Upper lobe of left lung (tissue), 6 donors: ENCODE measurements at regions not wholly inside any gene's neighbourhood (a gene's known extent, or its start where the extent isn't known, plus 50 kb on each side); places are given as distances from the start of the nearest gene placed in this dataset.

Experiments
- ATAC-seq, 2 donors: fragments of 200-7000 bp; cut with Tn5 transposase; one replicate each; pipeline ENCODE4 v1.9.1; 2022; ENCODE audit warnings: mild to moderate bottlenecking in 2 of 2, moderate library complexity in 2 of 2; ENCODE audit not compliant: low FRiP score in 2 of 2
- DNase-seq, 2 donors: peaks; one replicate each; pipeline ENCODE4 v3.0.0-alpha.2; 2019 to 2020
- H3K27ac ChIP-seq, 4 donors: fragments of 200-600 bp; sonication (generic); one replicate each; pipeline ENCODE4 v1.5.1; 2016 to 2019
- H3K27me3 ChIP-seq, 4 donors: fragments of 200-600 bp; sonication (generic); one replicate each; pipeline ENCODE4 v1.5.1; 2017 to 2019
- H3K36me3 ChIP-seq, 4 donors: fragments of 200-600 bp; sonication (generic); one replicate each; pipeline ENCODE4 v1.5.1; 2016 to 2019
- H3K4me1 ChIP-seq, 4 donors: fragments of 200-600 bp; sonication (generic); one replicate each; pipeline ENCODE4 v1.5.1; 2018 to 2019
- H3K4me3 ChIP-seq, 4 donors: fragments of 200-600 bp; sonication (generic); one replicate each; pipeline ENCODE4 v1.5.1; 2017 to 2019; ENCODE audit warnings: mild to moderate bottlenecking in 2 of 4, moderate library complexity in 1 of 4
- H3K9me3 ChIP-seq, 4 donors: fragments of 200-600 bp; sonication (generic); one replicate each; pipeline ENCODE4 v1.5.1; 2018 to 2019
- CTCF ChIP-seq, 6 experiments: fragments of 450-650 bp in 4 of 6; fragments of 200-600 bp in 2 of 6; sonication (generic) in 2 of 6; IDR thresholded peaks; one replicate each; pipeline ENCODE4 v1.5.1; 2016 to 2019; ENCODE audit warnings: antibody characterized with exemption in 6 of 6
- EP300 ChIP-seq, 4 donors: sonication (generic); formaldehyde crosslinking; IDR thresholded peaks; one replicate each; pipeline ENCODE4 v1.5.1; 2017; ENCODE audit warnings: antibody characterized with exemption in 4 of 4, control low read depth in 2 of 4
- POLR2A ChIP-seq, 4 donors: fragments of 450-650 bp; IDR thresholded peaks; one replicate each; pipeline ENCODE4 v1.5.1; 2016 to 2017; ENCODE audit warnings: antibody characterized with exemption in 4 of 4, mild to moderate bottlenecking in 2 of 4
- POLR2AphosphoS5 ChIP-seq, 2 donors: sonication (generic); formaldehyde crosslinking; IDR thresholded peaks; one replicate each; pipeline ENCODE4 v1.5.1; 2017; ENCODE audit warnings: antibody characterized with exemption in 2 of 2
- WGBS, 2 donors: methylation state at CpG; one replicate each; pipeline ENCODE4 v1.1.5; 2017 to 2018; 5-methylcytosine and 5-hydroxymethylcytosine counted together
- donor health status: DM: no; HTN: no; CAD: no; lungs with moderate emphysema.
- donor health status: DM: no; HTN: yes; CAD: no; lungs with severe emphysema.

- 89 to 95% methylated on average over 5 of the region's 5 CpGs for WGBS, 2 donors
- Histone ChIP-seq H3K4me3 (peak overlapping the region; percentile 42 to 63 (median 58)), H3K4me1 (peaks cover 6 to 18% (median 10%) of the 10 kb centered on the region in 4 donors), H3K36me3 (no peaks in the 10 kb centered on the region), H3K27me3 (no peaks in the 10 kb centered on the region), H3K9me3 (no peaks in the 10 kb centered on the region), H3K27ac (peak overlapping the region in 3 of 4 donors; percentile 77 to 84 (median 81))
- TF ChIP-seq POLR2AphosphoS5 (IDR thresholded peaks at IDR 0.05) (no peak), POLR2A (IDR thresholded peaks at IDR 0.05) (no peak), CTCF (IDR thresholded peaks at IDR 0.05) (no peak), EP300 (IDR thresholded peaks at IDR 0.05) (no peak)
- no peak for ATAC-seq
- no peak for DNase-seq
These were observed 98.6 kb downstream of the INSIG2 start for GRCh38 chr2:118186858-118187254.

DNA sequence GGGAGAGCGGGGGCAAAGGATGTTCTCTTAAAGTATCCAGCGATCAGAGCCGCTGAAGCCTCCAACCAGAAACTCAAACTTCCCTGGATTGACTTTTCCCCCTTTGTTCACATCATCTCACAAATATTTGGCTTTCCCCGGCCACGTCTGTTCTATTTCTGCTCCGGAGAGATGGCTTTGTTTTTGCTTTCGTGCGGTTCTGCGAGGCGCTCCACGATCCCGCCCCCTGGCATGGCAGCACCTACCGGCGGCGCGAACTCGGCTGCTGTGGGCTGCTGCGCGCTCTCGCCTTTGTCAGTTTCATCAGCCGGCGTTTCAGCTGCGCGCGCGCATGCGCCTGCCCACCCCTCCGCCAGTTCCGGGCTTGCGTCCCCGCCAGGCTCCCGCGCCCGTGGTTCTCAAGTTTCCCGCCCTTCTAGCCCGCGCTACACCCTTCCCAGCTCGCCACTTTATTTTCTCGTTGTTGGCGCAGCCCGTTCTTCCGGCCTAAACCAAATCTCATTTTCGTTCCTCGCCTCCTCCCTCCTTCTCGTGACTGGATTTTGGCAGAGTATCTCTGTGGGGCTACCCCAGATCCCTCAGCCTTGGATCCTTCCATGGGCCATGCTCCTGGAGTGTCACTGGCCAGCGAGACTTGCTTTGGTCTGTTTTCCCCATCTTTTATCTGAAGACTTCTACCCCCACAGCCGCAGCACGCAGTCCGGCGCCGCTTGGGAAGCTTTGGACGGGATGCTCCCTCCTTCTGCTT, 98.0 kb downstream of the INSIG2 start:
- DNase-seq (peak; percentile 91 to 96), ATAC-seq (peak; percentile 88 to 97)
- Histone ChIP-seq H3K9me3 (no peaks in the 10 kb centered on the region), H3K27ac (peak overlapping the region; percentile 67 to 84 (median 79)), H3K4me3 (peak overlapping the region; percentile 42 to 63 (median 58)), H3K27me3 (no peaks in the 10 kb centered on the region), H3K4me1 (peaks cover 6 to 18% (median 10%) of the 10 kb centered on the region in 4 donors), H3K36me3 (no peaks in the 10 kb centered on the region)
- no peak for TF ChIP-seq EP300 (IDR thresholded peaks at IDR 0.05)
- peak in 2 of 4 donors; percentile 57 to 70 for TF ChIP-seq POLR2A (IDR thresholded peaks at IDR 0.05)
- peak; percentile 23 to 78 for TF ChIP-seq POLR2AphosphoS5 (IDR thresholded peaks at IDR 0.05)
- peak in 2 of 6 experiments; percentile 15 for TF ChIP-seq CTCF (IDR thresholded peaks at IDR 0.05)
- 10 to 12% methylated on average over 52 of the region's 52 CpGs for WGBS, 2 donors

DNA sequence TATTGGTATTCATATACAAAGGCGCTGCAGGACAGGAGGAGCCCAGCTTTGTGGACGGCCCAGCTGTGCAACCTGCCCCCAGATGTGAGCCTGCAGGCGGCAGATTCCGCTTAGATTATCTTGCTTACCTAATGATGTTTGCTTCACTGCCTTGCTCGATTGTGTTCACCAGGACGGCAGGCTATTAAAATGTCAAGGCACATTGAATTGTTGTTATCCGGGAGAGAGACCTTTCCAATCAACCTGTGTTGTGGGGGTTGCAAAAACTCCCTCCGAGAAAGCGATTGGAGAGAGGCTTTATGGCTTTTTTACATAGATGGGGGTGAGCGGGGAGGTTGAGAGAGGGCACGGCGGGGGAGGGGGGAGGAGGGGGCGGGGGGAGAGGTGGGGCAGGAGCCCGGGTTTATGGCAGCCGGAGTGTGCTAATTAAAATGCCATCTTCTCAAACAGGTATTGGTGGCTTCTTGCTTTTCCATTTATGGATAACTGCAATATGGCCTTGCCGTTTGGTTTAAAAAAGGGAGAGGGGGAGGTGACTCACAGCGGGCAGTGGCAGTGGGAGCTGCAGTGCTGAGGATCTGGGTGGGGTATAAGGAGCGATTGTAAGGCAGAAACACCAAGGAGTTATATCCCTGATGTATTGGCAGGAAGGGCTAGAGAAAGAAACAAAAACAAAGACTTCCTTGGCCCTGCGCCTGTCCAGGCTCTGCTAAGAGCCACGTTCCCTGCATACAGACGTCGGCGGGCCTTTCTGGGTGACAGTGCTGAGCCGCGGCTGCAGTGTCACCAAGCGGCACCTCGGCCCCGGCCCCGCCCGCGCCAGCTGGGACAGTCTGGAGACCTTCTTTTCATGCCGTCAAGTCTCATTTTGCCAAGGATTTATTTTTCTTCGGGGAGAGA, 97.2 kb downstream of the INSIG2 start:
- Histone ChIP-seq H3K36me3 (no peaks in the 10 kb centered on the region), H3K27me3 (no peaks in the 10 kb centered on the region), H3K9me3 (no peaks in the 10 kb centered on the region), H3K27ac (peak overlapping the region; percentile 67 to 84 (median 79)), H3K4me1 (peaks cover 6 to 18% (median 10%) of the 10 kb centered on the region in 4 donors), H3K4me3 (peak overlapping the region; percentile 42 to 63 (median 58))
- 9 to 14% methylated on average over 32 of the region's 33 CpGs for WGBS, 2 donors
- peak; percentile 76 to 92 for DNase-seq
- ATAC-seq: peak; percentile 79 to 87
- no peak for TF ChIP-seq CTCF (IDR thresholded peaks at IDR 0.05)
- no peak for TF ChIP-seq POLR2A (IDR thresholded peaks at IDR 0.05)
- TF ChIP-seq POLR2AphosphoS5 (IDR thresholded peaks at IDR 0.05): no peak
- TF ChIP-seq EP300 (IDR thresholded peaks at IDR 0.05): no peak

DNA sequence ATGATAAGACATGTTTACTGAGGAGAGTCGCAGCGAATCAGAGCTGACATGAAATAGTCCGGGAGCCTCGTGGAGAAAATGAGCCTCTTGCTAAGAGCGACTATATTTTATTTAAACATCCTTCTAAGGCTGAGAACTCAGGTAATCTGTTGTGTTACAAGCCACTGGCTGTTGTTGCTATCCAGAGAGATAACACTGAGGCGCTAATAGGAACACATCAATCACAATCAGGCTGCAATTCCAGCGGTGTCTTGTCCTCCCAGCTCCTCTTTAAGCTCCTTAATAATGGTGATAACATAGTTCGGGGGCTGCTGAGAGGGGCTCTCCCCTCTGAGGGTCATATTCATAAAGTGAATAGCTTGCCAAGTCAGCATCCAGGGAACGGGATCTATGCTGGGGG, 95.1 kb downstream of the INSIG2 start:
- TF ChIP-seq EP300 (IDR thresholded peaks at IDR 0.05) (no peak), CTCF (IDR thresholded peaks at IDR 0.05) (no peak), POLR2A (IDR thresholded peaks at IDR 0.05) (no peak), POLR2AphosphoS5 (IDR thresholded peaks at IDR 0.05) (no peak)
- no peak for DNase-seq
- H3K27me3 ChIP-seq: no peaks in the 10 kb centered on the region
- no peak overlapping the region for H3K4me3 ChIP-seq
- ATAC-seq: no peak
- H3K27ac ChIP-seq: no peak overlapping the region
- H3K4me1 ChIP-seq: peaks cover 6 to 18% (median 10%) of the 10 kb centered on the region in 4 donors
- no peaks in the 10 kb centered on the region for H3K36me3 ChIP-seq
- 69 to 74% methylated on average over 9 of the region's 9 CpGs for WGBS, 2 donors
- no peaks in the 10 kb centered on the region for H3K9me3 ChIP-seq
